ENCODE measurements at regions not wholly inside any gene's neighbourhood (a gene's known extent, or its start where the extent isn't known, plus 50 kb on each side); places are given as distances from the start of the nearest gene placed in this dataset.

DNA sequence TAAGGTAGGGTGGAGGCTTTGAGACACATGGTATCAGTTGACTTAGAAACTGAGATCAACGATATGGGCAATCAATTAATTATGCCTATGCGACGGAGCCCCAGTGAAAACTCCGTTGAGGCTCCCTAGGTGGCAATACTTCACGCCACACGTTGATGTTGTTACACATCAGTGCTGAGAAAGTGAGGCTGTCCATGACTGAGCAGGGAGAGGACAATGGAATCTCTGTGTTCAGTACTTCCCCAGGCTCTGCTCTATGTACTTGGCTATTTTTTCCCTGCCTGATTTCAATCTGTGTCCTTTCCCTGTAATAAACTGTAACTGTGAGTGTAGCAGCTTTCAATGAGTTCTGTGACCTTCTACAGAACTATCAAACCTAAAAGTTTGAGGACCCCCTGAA lies 211.7 kb downstream of the SNCAIP start:
- no peaks in the 10 kb centered on the region for H3K36me3 ChIP-seq (ENCODE audit: control insufficient read depth, insufficient read depth, low read length)
- H3K9ac ChIP-seq (ENCODE audit: insufficient read depth in 1 of 2, low read depth in 2 of 2, low read length in 2 of 2), result no peak overlapping the region
- no peaks in the 10 kb centered on the region for H3K79me2 ChIP-seq (ENCODE audit: control insufficient read depth, insufficient read depth, low read length)
- intact Hi-C loops (cut with micrococcal nuclease) (no loop called here), in situ Hi-C loops (cut with MboI) (loop anchor here (25.0 kb wide), 2 partner anchors 839 to 1089 kb away; no protein-coding TSS in a partner anchor)
- H3K27me3 ChIP-seq (ENCODE audit: control insufficient read depth in 2 of 2, insufficient read depth in 2 of 2, low read length in 2 of 2), result no peaks in the 10 kb centered on the region
- H3K9me3 ChIP-seq (replicated peaks; ENCODE audit: control insufficient read depth, insufficient read depth, low read depth, low read length), result no peaks in the 10 kb centered on the region
- ChIA-PET CTCF (ENCODE audit: low intra/inter-chr PET ratio) (no interaction called here), POLR2A (no interaction called here)
- H3K4me3 ChIP-seq, result no peak overlapping the region
- no peak overlapping the region for H3K4me2 ChIP-seq (ENCODE audit: insufficient read depth, low read length)
- no peaks in the 10 kb centered on the region; the same call in 1 of the 2 replicates for H4K20me1 ChIP-seq (replicated peaks; ENCODE audit: control insufficient read depth, insufficient read depth, low read length)
- no peak overlapping the region for H3K27ac ChIP-seq (ENCODE audit: extremely low read depth, low read depth, low read length)
- TF ChIP-seq ZBTB17 (CRISPR knock-in tag; IDR thresholded peaks at IDR 0.05), result peak; percentile 74; the same call in 1 of the 2 replicates
- no peak for TF ChIP-seq NR3C1 (CRISPR knock-in tag; IDR thresholded peaks at IDR 0.05)
- no peaks in the 10 kb centered on the region for H3K4me1 ChIP-seq (replicated peaks in 1 of 2; ENCODE audit: control insufficient read depth in 2 of 2, insufficient read depth in 2 of 2, low read length in 2 of 2)
- H3K9me1 ChIP-seq (ENCODE audit: control insufficient read depth, insufficient read depth, low read length), result no peaks in the 10 kb centered on the region
- H2AFZ ChIP-seq (ENCODE audit: low read depth, low read length), result no peak overlapping the region
- DNase-seq (ENCODE audit: extremely low read depth in 1 of 4, low spot score in 3 of 4) (no peak), ATAC-seq (no peak; the same call in 2 of the 3 replicates), FAIRE-seq (no peak)
- WGBS (ENCODE audit: insufficient coverage, low coverage, missing lambda C conversion rate), result 2% methylated on average over 6 of the region's 6 CpGs
- BruUV-seq (replicated peaks), result no TSS peak

DNA sequence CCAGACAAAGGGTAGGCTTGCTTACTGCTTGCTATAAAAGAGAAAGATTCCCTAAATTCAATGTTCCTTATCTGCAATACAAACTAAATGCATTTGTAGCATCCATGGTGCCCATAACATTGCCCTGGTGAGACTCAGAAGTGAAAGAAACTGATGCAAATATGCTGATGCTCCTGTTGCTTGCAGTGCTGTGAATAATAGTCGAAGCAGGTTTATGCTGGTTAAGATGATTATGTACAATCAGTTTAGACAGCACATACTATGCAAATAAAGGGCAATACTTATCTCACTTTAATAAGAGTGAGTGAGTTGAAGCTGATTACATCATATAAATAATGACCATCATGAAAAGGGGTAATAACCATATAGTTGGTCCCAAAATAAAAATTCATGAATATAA lies 215.5 kb downstream of the SNCAIP start:
- BruUV-seq (replicated peaks), result no TSS peak
- CTCF ChIA-PET (ENCODE audit: low intra/inter-chr PET ratio), result no interaction called here
- H3K4me2 ChIP-seq (ENCODE audit: insufficient read depth, low read length), result no peak overlapping the region
- POLR2A ChIA-PET, result no interaction called here
- ATAC-seq, result no peak
- no peak overlapping the region for H3K27ac ChIP-seq (ENCODE audit: extremely low read depth, low read depth, low read length)
- H3K27me3 ChIP-seq (ENCODE audit: control insufficient read depth in 2 of 2, insufficient read depth in 2 of 2, low read length in 2 of 2), result no peaks in the 10 kb centered on the region
- no peaks in the 10 kb centered on the region; the same call in 1 of the 2 replicates for H4K20me1 ChIP-seq (replicated peaks; ENCODE audit: control insufficient read depth, insufficient read depth, low read length)
- no peaks in the 10 kb centered on the region for H3K9me1 ChIP-seq (ENCODE audit: control insufficient read depth, insufficient read depth, low read length)
- no peaks in the 10 kb centered on the region for H3K79me2 ChIP-seq (ENCODE audit: control insufficient read depth, insufficient read depth, low read length)
- no peak overlapping the region for H3K9ac ChIP-seq (ENCODE audit: insufficient read depth in 1 of 2, low read depth in 2 of 2, low read length in 2 of 2)
- H2AFZ ChIP-seq (ENCODE audit: low read depth, low read length), result no peak overlapping the region
- no peaks in the 10 kb centered on the region for H3K4me1 ChIP-seq (replicated peaks in 1 of 2; ENCODE audit: control insufficient read depth in 2 of 2, insufficient read depth in 2 of 2, low read length in 2 of 2)
- no peaks in the 10 kb centered on the region for H3K36me3 ChIP-seq (ENCODE audit: control insufficient read depth, insufficient read depth, low read length)
- in situ Hi-C loops (cut with MboI) (no loop called here), intact Hi-C loops (cut with micrococcal nuclease) (no loop called here)
- H3K9me3 ChIP-seq (replicated peaks; ENCODE audit: control insufficient read depth, insufficient read depth, low read depth, low read length), result no peaks in the 10 kb centered on the region
- 0% methylated on average over 1 of the region's 1 CpG for WGBS (ENCODE audit: insufficient coverage, low coverage, missing lambda C conversion rate)
- no peak for DNase-seq (ENCODE audit: extremely low read depth in 1 of 4, low spot score in 3 of 4)
- FAIRE-seq, result no peak
- no peak overlapping the region for H3K4me3 ChIP-seq
- TF ChIP-seq KLF10 (CRISPR knock-in tag; IDR thresholded peaks at IDR 0.05), result no peak
- TF ChIP-seq CBX8 (IDR thresholded peaks at IDR 0.05; ENCODE audit: borderline replicate concordance, extremely low read depth, low read depth, low read length, poor library complexity, severe bottlenecking), result no peak
- TF ChIP-seq, protein P1, sequence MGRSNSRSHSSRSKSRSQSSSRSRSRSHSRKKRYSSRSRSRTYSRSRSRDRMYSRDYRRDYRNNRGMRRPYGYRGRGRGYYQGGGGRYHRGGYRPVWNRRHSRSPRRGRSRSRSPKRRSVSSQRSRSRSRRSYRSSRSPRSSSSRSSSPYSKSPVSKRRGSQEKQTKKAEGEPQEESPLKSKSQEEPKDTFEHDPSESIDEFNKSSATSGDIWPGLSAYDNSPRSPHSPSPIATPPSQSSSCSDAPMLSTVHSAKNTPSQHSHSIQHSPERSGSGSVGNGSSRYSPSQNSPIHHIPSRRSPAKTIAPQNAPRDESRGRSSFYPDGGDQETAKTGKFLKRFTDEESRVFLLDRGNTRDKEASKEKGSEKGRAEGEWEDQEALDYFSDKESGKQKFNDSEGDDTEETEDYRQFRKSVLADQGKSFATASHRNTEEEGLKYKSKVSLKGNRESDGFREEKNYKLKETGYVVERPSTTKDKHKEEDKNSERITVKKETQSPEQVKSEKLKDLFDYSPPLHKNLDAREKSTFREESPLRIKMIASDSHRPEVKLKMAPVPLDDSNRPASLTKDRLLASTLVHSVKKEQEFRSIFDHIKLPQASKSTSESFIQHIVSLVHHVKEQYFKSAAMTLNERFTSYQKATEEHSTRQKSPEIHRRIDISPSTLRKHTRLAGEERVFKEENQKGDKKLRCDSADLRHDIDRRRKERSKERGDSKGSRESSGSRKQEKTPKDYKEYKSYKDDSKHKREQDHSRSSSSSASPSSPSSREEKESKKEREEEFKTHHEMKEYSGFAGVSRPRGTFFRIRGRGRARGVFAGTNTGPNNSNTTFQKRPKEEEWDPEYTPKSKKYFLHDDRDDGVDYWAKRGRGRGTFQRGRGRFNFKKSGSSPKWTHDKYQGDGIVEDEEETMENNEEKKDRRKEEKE (IDR thresholded peaks at IDR 0.05; ENCODE audit: borderline replicate concordance in 1 of 2, control insufficient read depth in 1 of 2, low read depth in 2 of 2, low read length in 1 of 2), result no peak
- TF ChIP-seq, protein P2, sequence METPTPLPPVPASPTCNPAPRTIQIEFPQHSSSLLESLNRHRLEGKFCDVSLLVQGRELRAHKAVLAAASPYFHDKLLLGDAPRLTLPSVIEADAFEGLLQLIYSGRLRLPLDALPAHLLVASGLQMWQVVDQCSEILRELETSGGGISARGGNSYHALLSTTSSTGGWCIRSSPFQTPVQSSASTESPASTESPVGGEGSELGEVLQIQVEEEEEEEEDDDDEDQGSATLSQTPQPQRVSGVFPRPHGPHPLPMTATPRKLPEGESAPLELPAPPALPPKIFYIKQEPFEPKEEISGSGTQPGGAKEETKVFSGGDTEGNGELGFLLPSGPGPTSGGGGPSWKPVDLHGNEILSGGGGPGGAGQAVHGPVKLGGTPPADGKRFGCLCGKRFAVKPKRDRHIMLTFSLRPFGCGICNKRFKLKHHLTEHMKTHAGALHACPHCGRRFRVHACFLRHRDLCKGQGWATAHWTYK (CRISPR knock-in tag; IDR thresholded peaks at IDR 0.05), result no peak
- no peak for TF ChIP-seq TAF15 (IDR thresholded peaks at IDR 0.05; ENCODE audit: low read depth, low read length)
- no peak for TF ChIP-seq GABPB1 (CRISPR knock-in tag; IDR thresholded peaks at IDR 0.05)
- TF ChIP-seq ZNF134 (CRISPR knock-in tag; conservative IDR thresholded peaks at IDR 0.05), result no peak
- TF ChIP-seq PML (IDR thresholded peaks at IDR 0.05; ENCODE audit: low read length), result no peak
- TF ChIP-seq MCM3 (IDR thresholded peaks at IDR 0.05), result no peak
- TF ChIP-seq ZNF717 (CRISPR knock-in tag; IDR thresholded peaks at IDR 0.05), result no peak
- TF ChIP-seq XRCC4 (IDR thresholded peaks at IDR 0.05; ENCODE audit: extremely low read depth, insufficient read depth, insufficient read length), result no peak
- TF ChIP-seq TARDBP (IDR thresholded peaks at IDR 0.05), result no peak
